Keratinocyte (primary cell): ENCODE measurements at regions not wholly inside any gene's neighbourhood (a gene's known extent, or its start where the extent isn't known, plus 50 kb on each side); places are given as distances from the start of the nearest gene placed in this dataset.

Experiments used
- DNase-seq: peaks from one replicate; pipeline ENCODE4 v3.0.0-alpha.2; 2011; ENCODE audit warnings: low read depth, missing footprints, low spot score
- FAIRE-seq: peaks from 2 replicates; lab custom pipeline; 2011; peaks lifted over from hg19 to GRCh38; lab: Jason Lieb, UNC
- H2AFZ ChIP-seq: 2 replicates; pipeline ENCODE4 v1.6.0; 2012; ENCODE audit warnings: low read length, control low read depth, inconsistent platforms; ENCODE audit not compliant: control insufficient read depth
- H3K27ac ChIP-seq: 2 replicates; pipeline ENCODE4 v1.5.1; 2011; ENCODE audit warnings: low read length; ENCODE audit not compliant: control insufficient read depth, insufficient read depth
- H3K27me3 ChIP-seq: 3 replicates; pipeline ENCODE4 v1.6.0; 2011; ENCODE audit warnings: low read length; ENCODE audit not compliant: control insufficient read depth, insufficient read depth; ENCODE audit errors: extremely low read depth
- H3K36me3 ChIP-seq, 2 experiments: 2 replicates in 1 of 2; 3 replicates in 1 of 2; pipeline ENCODE4 v1.5.1; 2011; ENCODE audit warnings: low read length in 2 of 2, mild to moderate bottlenecking in 1 of 2; ENCODE audit not compliant: control insufficient read depth in 2 of 2, insufficient read depth in 2 of 2; ENCODE audit errors: extremely low read depth in 1 of 2
- H3K4me1 ChIP-seq: 3 replicates; pipeline ENCODE4 v1.5.1; 2011; ENCODE audit warnings: low read length; ENCODE audit not compliant: control insufficient read depth, insufficient read depth; ENCODE audit errors: extremely low read depth
- H3K4me2 ChIP-seq: 3 replicates; pipeline ENCODE4 v1.6.0; 2011; ENCODE audit warnings: low read depth, low read length; ENCODE audit not compliant: control insufficient read depth, insufficient read depth; ENCODE audit errors: extremely low read depth
- H3K4me3 ChIP-seq, 3 experiments: fragments of 200-600 bp in 1 of 3; sonication (generic) in 1 of 3; 2 replicates in 2 of 3; 3 replicates in 1 of 3; pipeline ENCODE4 v1.5.1; 2011 to 2016; ENCODE audit warnings: low read length in 3 of 3, mild to moderate bottlenecking in 3 of 3, control low read depth in 2 of 3, inconsistent platforms in 1 of 3, low read depth in 1 of 3, mixed read lengths in 1 of 3, mixed run types in 1 of 3, moderate library complexity in 1 of 3; ENCODE audit not compliant: control insufficient read depth in 2 of 3, insufficient read depth in 2 of 3; ENCODE audit errors: extremely low read depth in 1 of 3
- H3K79me2 ChIP-seq: 2 replicates; pipeline ENCODE4 v1.6.0; 2012; ENCODE audit warnings: low read length; ENCODE audit not compliant: control insufficient read depth, insufficient read depth
- H3K9ac ChIP-seq: 3 replicates; pipeline ENCODE4 v1.6.0; 2011; ENCODE audit warnings: low read length; ENCODE audit not compliant: control insufficient read depth, insufficient read depth; ENCODE audit errors: extremely low read depth
- H3K9me1 ChIP-seq: 3 replicates; pipeline ENCODE4 v1.6.0; 2011; ENCODE audit warnings: low read length; ENCODE audit not compliant: control insufficient read depth, insufficient read depth; ENCODE audit errors: extremely low read depth
- H3K9me3 ChIP-seq: 2 replicates; pipeline ENCODE4 v1.5.1; 2012; ENCODE audit warnings: low read depth, low read length; ENCODE audit not compliant: control insufficient read depth
- H4K20me1 ChIP-seq: 3 replicates; pipeline ENCODE4 v1.6.0; 2011; ENCODE audit warnings: low read length; ENCODE audit not compliant: control insufficient read depth, insufficient read depth; ENCODE audit errors: extremely low read depth
- EZH2 ChIP-seq: IDR thresholded peaks from one replicate; pipeline ENCODE4 v1.6.1; 2012; ENCODE audit warnings: inconsistent platforms, mild to moderate bottlenecking, low read length, moderate library complexity
- dilution Hi-C: fragments of 300-500 bp; cut with MboI; formaldehyde crosslinking; loops from one replicate; pipeline ENCODE4 v1.7.0; 2020; ENCODE audit warnings: low sequenced_read_pairs; ENCODE audit not compliant: extremely low pct_ligation_motif_present
- TF ChIP-seq, protein P1 (sequence below), 3 experiments: IDR thresholded peaks in 1 of 3; conservative IDR thresholded peaks in 1 of 3; optimal IDR thresholded peaks in 1 of 3; 2 replicates in 2 of 3; 3 replicates in 1 of 3; pipeline versions ENCODE3 to v1.5.1; 2011; ENCODE audit warnings: low read length in 3 of 3, mild to moderate bottlenecking in 3 of 3, moderate library complexity in 2 of 3, control low read depth in 1 of 3, inconsistent platforms in 1 of 3; ENCODE audit not compliant: insufficient read depth in 2 of 3; ENCODE audit errors: extremely low read depth in 1 of 3

DNA sequence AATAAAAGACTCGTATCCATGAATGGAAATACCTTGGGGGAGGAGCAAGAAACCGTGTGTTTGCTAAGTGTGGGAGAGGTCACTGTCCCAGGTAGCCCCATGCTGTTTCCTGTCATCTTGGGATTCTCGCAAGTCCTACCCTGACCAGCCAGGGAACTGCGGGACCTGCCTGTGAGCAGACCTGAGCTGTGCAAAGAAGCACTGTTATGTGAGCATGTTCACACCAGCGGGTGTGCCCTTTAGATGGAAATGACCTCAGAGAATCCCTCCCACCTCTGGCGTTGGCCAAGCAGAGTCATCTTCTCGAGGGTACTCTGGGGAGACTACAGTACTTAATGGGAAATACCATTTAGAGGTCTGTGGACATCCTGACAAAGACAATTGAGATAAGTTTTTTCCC lies 127.0 kb upstream of the MON1B start:
- dilution Hi-C loops, result no loop called here

DNA sequence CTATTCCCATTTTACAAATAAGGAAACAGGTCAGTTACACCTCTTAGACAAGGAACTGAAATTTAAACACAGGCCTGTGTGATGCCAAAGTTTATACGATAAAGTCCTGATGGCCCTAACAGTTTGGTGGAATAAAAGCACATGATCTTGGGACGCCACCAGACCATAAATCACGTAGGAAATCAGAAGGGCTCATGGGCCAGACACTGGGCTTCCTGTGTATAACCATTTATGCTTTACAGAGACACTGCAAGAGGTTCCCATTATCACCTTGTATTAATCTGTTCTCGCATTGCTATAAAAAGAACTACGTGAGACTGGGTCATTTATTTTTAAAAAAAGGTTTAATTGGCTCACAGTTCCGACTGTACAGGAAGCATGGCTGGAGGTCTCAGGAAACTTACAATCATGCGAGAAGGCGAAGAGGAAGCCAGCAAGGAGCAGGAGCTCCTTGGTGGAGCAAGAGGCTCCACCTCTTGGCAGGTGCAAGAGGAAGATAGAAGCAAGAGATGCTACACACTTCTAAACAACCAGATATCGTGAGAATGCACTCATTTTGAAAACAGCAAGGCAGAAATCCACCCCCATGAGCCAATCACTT lies 124.0 kb upstream of the MON1B start:
- Histone ChIP-seq H2AFZ (no peak overlapping the region), H3K27me3 (no peaks in the 10 kb centered on the region), H3K27ac (no peak overlapping the region), H3K4me1 (no peaks in the 10 kb centered on the region), H3K4me3 (no peak overlapping the region), H3K9me3 (no peaks in the 10 kb centered on the region), H3K4me2 (no peak overlapping the region), H3K79me2 (no peaks in the 10 kb centered on the region), H3K9me1 (no peaks in the 10 kb centered on the region), H3K9ac (no peak overlapping the region), H4K20me1 (no peaks in the 10 kb centered on the region), H3K36me3 (no peaks in the 10 kb centered on the region)
- no peak for DNase-seq
- FAIRE-seq, result no peak
- TF ChIP-seq, protein P1, sequence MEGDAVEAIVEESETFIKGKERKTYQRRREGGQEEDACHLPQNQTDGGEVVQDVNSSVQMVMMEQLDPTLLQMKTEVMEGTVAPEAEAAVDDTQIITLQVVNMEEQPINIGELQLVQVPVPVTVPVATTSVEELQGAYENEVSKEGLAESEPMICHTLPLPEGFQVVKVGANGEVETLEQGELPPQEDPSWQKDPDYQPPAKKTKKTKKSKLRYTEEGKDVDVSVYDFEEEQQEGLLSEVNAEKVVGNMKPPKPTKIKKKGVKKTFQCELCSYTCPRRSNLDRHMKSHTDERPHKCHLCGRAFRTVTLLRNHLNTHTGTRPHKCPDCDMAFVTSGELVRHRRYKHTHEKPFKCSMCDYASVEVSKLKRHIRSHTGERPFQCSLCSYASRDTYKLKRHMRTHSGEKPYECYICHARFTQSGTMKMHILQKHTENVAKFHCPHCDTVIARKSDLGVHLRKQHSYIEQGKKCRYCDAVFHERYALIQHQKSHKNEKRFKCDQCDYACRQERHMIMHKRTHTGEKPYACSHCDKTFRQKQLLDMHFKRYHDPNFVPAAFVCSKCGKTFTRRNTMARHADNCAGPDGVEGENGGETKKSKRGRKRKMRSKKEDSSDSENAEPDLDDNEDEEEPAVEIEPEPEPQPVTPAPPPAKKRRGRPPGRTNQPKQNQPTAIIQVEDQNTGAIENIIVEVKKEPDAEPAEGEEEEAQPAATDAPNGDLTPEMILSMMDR (optimal IDR thresholded peaks at IDR 0.05 in 1 of 3, IDR thresholded peaks at IDR 0.05 in 1 of 3, conservative IDR thresholded peaks at IDR 0.05 in 1 of 3; ENCODE audit: extremely low read depth in 1 of 3, insufficient read depth in 2 of 3, low read length in 3 of 3), result no peak
- no peak for TF ChIP-seq EZH2
- dilution Hi-C loops, result no loop called here

More for the DNA sequence above, 127.0 kb upstream of the MON1B start:
- no peak overlapping the region for H3K4me3 ChIP-seq
- H3K79me2 ChIP-seq, result no peaks in the 10 kb centered on the region
- TF ChIP-seq, protein P1 (optimal IDR thresholded peaks at IDR 0.05 in 1 of 3, IDR thresholded peaks at IDR 0.05 in 1 of 3, conservative IDR thresholded peaks at IDR 0.05 in 1 of 3; ENCODE audit: extremely low read depth in 1 of 3, insufficient read depth in 2 of 3, low read length in 3 of 3), result no peak
- TF ChIP-seq EZH2, result no peak
- H3K4me1 ChIP-seq, result no peaks in the 10 kb centered on the region
- H2AFZ ChIP-seq, result no peak overlapping the region
- no peaks in the 10 kb centered on the region for H3K9me1 ChIP-seq
- H3K27ac ChIP-seq, result no peak overlapping the region
- no peaks in the 10 kb centered on the region for H3K9me3 ChIP-seq
- DNase-seq (no peak), FAIRE-seq (no peak)
- H3K4me2 ChIP-seq, result no peak overlapping the region
- H3K9ac ChIP-seq, result no peak overlapping the region
- H3K36me3 ChIP-seq, result no peaks in the 10 kb centered on the region
- no peaks in the 10 kb centered on the region for H3K27me3 ChIP-seq
- H4K20me1 ChIP-seq, result no peaks in the 10 kb centered on the region
